ENCODE measurements at regions not wholly inside any gene's neighbourhood (a gene's known extent, or its start where the extent isn't known, plus 50 kb on each side); places are given as distances from the start of the nearest gene placed in this dataset.

DNA sequence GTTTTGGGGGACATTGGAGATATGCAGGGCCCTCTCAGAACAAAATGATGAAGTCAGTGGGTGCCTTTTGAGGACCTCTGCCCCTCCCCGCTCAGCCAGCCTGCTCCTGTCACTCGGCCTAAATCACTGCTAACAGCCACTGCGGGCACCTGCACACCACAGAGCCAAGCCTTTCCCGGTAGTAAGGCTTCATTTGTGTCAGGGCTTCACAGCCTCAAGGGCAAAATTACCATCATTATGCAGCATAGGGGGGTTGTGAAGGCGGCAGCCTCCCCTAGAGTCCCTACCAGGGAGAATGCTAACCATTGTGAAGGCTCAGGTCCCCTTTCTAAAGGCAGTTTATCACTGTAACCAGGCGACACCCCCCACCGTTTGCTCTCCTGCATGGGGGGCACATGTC lies 519.8 kb upstream of the MYT1L start:
- CTCF ChIA-PET, result no interaction called here
- Mint-ChIP-seq H3K4me1 (ENCODE audit: low read depth) (no peaks in the 10 kb centered on the region), H3K27me3 (peaks cover 6% of the 10 kb centered on the region), H3K4me3 (no peak overlapping the region), H3K9me3 (no peaks in the 10 kb centered on the region), H3K27ac (no peak overlapping the region), H3K36me3 (ENCODE audit: low read depth) (no peaks in the 10 kb centered on the region)
- POLR2A ChIA-PET, result no interaction called here
- Histone ChIP-seq H3K36me3 (ENCODE audit: insufficient read depth, low read length) (no peaks in the 10 kb centered on the region), H3K27ac (ENCODE audit: low read depth in 1 of 2, low read length in 2 of 2) (no peak overlapping the region), H3K4me3 (ENCODE audit: low read length) (no peak overlapping the region), H3K9me3 (ENCODE audit: control insufficient read depth in 1 of 2, insufficient read depth in 1 of 2, low read length in 2 of 2) (peaks cover 0 to 14% of the 10 kb centered on the region in 2 experiments), H3K27me3 (ENCODE audit: control insufficient read depth in 1 of 2, insufficient read depth in 2 of 2, low read length in 2 of 2) (no peaks in the 10 kb centered on the region), H3K4me1 (ENCODE audit: insufficient read depth, low read length) (no peaks in the 10 kb centered on the region)
- DNase-seq (no peak), ATAC-seq (ENCODE audit: poor library complexity) (no peak)
- TF ChIP-seq, protein P1, sequence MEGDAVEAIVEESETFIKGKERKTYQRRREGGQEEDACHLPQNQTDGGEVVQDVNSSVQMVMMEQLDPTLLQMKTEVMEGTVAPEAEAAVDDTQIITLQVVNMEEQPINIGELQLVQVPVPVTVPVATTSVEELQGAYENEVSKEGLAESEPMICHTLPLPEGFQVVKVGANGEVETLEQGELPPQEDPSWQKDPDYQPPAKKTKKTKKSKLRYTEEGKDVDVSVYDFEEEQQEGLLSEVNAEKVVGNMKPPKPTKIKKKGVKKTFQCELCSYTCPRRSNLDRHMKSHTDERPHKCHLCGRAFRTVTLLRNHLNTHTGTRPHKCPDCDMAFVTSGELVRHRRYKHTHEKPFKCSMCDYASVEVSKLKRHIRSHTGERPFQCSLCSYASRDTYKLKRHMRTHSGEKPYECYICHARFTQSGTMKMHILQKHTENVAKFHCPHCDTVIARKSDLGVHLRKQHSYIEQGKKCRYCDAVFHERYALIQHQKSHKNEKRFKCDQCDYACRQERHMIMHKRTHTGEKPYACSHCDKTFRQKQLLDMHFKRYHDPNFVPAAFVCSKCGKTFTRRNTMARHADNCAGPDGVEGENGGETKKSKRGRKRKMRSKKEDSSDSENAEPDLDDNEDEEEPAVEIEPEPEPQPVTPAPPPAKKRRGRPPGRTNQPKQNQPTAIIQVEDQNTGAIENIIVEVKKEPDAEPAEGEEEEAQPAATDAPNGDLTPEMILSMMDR (IDR thresholded peaks at IDR 0.05), result no peak
- intact Hi-C loops (cut with DNase I, micrococcal nuclease), result no loop called here

DNA sequence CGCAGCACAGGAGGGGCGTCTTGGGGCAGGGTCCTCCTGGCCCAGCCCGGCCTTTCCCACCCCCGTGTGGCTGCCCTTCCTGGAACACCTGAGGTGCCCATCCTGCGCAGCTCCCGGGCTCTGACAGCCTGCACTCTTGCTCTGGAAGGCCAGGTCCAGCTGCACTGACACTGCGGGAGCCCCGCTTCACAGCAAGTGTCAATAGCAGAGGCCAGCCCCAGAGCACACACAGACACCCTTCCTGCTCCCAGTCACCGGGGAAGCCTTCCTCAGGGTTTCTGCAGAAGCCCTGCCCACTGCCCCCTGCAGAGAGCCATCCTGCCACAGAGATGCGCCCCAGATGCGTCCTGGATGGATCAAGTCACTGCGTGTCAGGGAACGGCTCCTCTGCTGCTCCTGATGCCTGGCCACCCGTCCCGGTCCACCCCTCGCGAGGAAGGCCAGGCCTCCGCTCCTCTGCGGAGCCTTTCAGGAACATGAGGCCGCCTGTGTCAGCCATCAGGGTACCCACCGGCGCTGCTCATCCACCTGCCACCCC lies 519.2 kb upstream of the MYT1L start:
- ATAC-seq (ENCODE audit: poor library complexity), result no peak
- Mint-ChIP-seq H3K27ac (no peak overlapping the region), H3K9me3 (no peaks in the 10 kb centered on the region), H3K27me3 (peaks cover under 1% of the 10 kb centered on the region), H3K4me1 (ENCODE audit: low read depth) (no peaks in the 10 kb centered on the region), H3K4me3 (no peak overlapping the region), H3K36me3 (ENCODE audit: low read depth) (no peaks in the 10 kb centered on the region)
- Histone ChIP-seq H3K27me3 (ENCODE audit: control insufficient read depth in 1 of 2, insufficient read depth in 2 of 2, low read length in 2 of 2) (no peaks in the 10 kb centered on the region), H3K4me3 (ENCODE audit: low read length) (no peak overlapping the region), H3K9me3 (ENCODE audit: control insufficient read depth in 1 of 2, insufficient read depth in 1 of 2, low read length in 2 of 2) (peaks cover 0 to 14% of the 10 kb centered on the region in 2 experiments), H3K36me3 (ENCODE audit: insufficient read depth, low read length) (no peaks in the 10 kb centered on the region), H3K27ac (ENCODE audit: low read depth in 1 of 2, low read length in 2 of 2) (no peak overlapping the region), H3K4me1 (ENCODE audit: insufficient read depth, low read length) (no peaks in the 10 kb centered on the region)
- intact Hi-C loops (cut with DNase I, micrococcal nuclease), result no loop called here
- CTCF ChIA-PET, result no interaction called here
- POLR2A ChIA-PET, result no interaction called here
- TF ChIP-seq, protein P1 (IDR thresholded peaks at IDR 0.05), result no peak
- no peak for DNase-seq

DNA sequence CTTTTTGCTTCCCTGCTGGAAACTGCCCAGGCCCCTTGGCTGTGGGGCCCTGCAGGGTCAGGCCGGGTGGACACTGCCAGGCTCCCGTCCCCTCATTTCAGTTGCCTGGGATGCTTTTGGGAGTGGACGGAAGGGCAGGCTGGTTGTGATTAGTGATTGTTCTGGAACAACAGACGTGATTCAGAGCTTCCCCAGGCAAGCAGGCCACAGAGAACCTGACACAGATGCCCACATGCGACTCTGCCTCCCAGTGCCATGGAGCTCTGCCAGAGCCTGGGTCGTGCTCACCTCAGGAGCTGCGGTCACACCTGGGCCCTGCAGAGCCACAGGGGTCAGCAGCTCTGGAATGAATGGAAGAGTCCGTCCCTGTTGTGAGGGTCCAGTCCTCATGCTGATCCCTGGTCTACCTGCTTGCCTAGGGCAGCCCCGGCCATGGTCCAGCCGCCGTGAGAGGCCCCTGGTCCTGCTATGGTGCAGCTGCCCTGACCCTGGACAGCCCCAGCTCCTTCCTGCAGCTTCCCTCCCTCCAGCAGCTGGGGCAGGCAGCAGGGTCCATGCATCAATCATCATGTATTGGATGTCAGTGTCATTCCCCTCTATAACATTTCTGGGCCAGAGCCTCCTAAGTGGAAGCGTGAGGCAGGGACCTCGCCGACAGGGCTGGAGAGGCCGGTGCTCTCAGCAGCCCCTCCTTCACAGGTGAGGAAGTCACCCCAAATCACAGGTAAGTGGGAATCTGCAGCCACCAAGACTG lies 518.6 kb upstream of the MYT1L start:
- ATAC-seq (ENCODE audit: poor library complexity) (no peak), DNase-seq (no peak)
- no peaks in the 10 kb centered on the region for H3K36me3 Mint-ChIP-seq (ENCODE audit: low read depth)
- Histone ChIP-seq H3K36me3 (ENCODE audit: insufficient read depth, low read length) (no peaks in the 10 kb centered on the region), H3K4me1 (ENCODE audit: insufficient read depth, low read length) (no peaks in the 10 kb centered on the region), H3K27me3 (ENCODE audit: control insufficient read depth in 1 of 2, insufficient read depth in 2 of 2, low read length in 2 of 2) (no peaks in the 10 kb centered on the region), H3K9me3 (ENCODE audit: control insufficient read depth in 1 of 2, insufficient read depth in 1 of 2, low read length in 2 of 2) (peaks cover 0 to 14% of the 10 kb centered on the region in 2 experiments), H3K4me3 (ENCODE audit: low read length) (no peak overlapping the region), H3K27ac (ENCODE audit: low read depth in 1 of 2, low read length in 2 of 2) (no peak overlapping the region)
- H3K9me3 Mint-ChIP-seq, result no peaks in the 10 kb centered on the region
- H3K27ac Mint-ChIP-seq, result no peak overlapping the region
- no peaks in the 10 kb centered on the region for H3K27me3 Mint-ChIP-seq
- POLR2A ChIA-PET, result no interaction called here
- TF ChIP-seq, protein P1 (IDR thresholded peaks at IDR 0.05), result no peak
- H3K4me3 Mint-ChIP-seq, result no peak overlapping the region
- CTCF ChIA-PET, result no interaction called here
- H3K4me1 Mint-ChIP-seq (ENCODE audit: low read depth), result no peaks in the 10 kb centered on the region
- intact Hi-C loops (cut with DNase I, micrococcal nuclease), result no loop called here

All from CD4-positive, alpha-beta T cell (primary cell).